SKM-1 (cell line): ENCODE measurements at regions not wholly inside any gene's neighbourhood (a gene's known extent, or its start where the extent isn't known, plus 50 kb on each side); places are given as distances from the start of the nearest gene placed in this dataset.
"Not testable (repeated sequence)": the region's sequence is repeated elsewhere in the genome, so short reads cannot be mapped to it uniquely, and the experiment has no call there.

ENCODE experiments used
- DNase-seq: peaks from one replicate; lab custom pipeline; 2025; ENCODE audit not compliant: unreplicated experiment; lab: John Stamatoyannopoulos, UW

- no peak for DNase-seq
These were observed 76.8 kb downstream of the SOWAHC start for GRCh38 chr2:109690822-109691541.

- DNase-seq, result peak; percentile 6
These were observed 78.0 kb downstream of the SOWAHC start for GRCh38 chr2:109692013-109692743.

GRCh38 chr2:109692831-109693230, 78.7 kb downstream of the SOWAHC start:
- not testable (repeated sequence) for DNase-seq

GRCh38 chr2:109693292-109693691, 79.1 kb downstream of the SOWAHC start:
- DNase-seq, result not testable (repeated sequence)

- DNase-seq, result no peak
These were observed 80.0 kb downstream of the SOWAHC start for GRCh38 chr2:109694190-109694589.

- DNase-seq, result no peak
These were observed 81.1 kb downstream of the SOWAHC start for GRCh38 chr2:109695290-109695689.

GRCh38 chr2:109699646-109700045, 85.5 kb downstream of the SOWAHC start:
- DNase-seq, result no peak

- DNase-seq, result no peak
These were observed 86.6 kb downstream of the SOWAHC start for GRCh38 chr2:109700680-109701274.

- no peak for DNase-seq
These were observed 87.2 kb downstream of the SOWAHC start for GRCh38 chr2:109701362-109701761.

GRCh38 chr2:109702250-109702985, 88.3 kb downstream of the SOWAHC start:
- DNase-seq, result no peak

- no peak for DNase-seq
These were observed 88.9 kb downstream of the SOWAHC start for GRCh38 chr2:109703077-109703476.

- no peak for DNase-seq
These were observed 89.6 kb downstream of the SOWAHC start for GRCh38 chr2:109703798-109704197.

GRCh38 chr2:109707281-109708147, 86.6 kb upstream of the RGPD5 start:
- DNase-seq, result no peak

- DNase-seq, result no peak
These were observed 83.4 kb upstream of the RGPD5 start for GRCh38 chr2:109710505-109711229.

- DNase-seq, result no peak
These were observed 82.6 kb upstream of the RGPD5 start for GRCh38 chr2:109711230-109712122.

- no peak for DNase-seq
These were observed 82.0 kb upstream of the RGPD5 start for GRCh38 chr2:109712123-109712449.

- no peak for DNase-seq
These were observed 81.4 kb upstream of the RGPD5 start for GRCh38 chr2:109712746-109713145.

GRCh38 chr2:109715313-109715805, 78.7 kb upstream of the RGPD5 start:
- no peak for DNase-seq

- not testable (repeated sequence) for DNase-seq
These were observed 77.5 kb upstream of the RGPD5 start for GRCh38 chr2:109716596-109716995.
